Non-pigmented ciliary epithelial cell (primary cell): ENCODE measurements at regions not wholly inside any gene's neighbourhood (a gene's known extent, or its start where the extent isn't known, plus 50 kb on each side); places are given as distances from the start of the nearest gene placed in this dataset.
"Not testable (repeated sequence)": the region's sequence is repeated elsewhere in the genome, so short reads cannot be mapped to it uniquely, and the experiment has no call there.

Experiments used
- DNase-seq: peaks from one replicate; pipeline ENCODE4 v3.0.0-alpha.2; 2010; ENCODE audit warnings: low read depth

GRCh38 chr2:67195327-67195726 lies 201.8 kb upstream of the ETAA1 start:
- not testable (repeated sequence) for DNase-seq

- DNase-seq = no peak
Observed at GRCh38 chr2:67201521-67201920, 195.6 kb upstream of the ETAA1 start.

- no peak for DNase-seq
Observed at GRCh38 chr2:67204349-67204748, 192.8 kb upstream of the ETAA1 start.

- DNase-seq = no peak
Observed at GRCh38 chr2:67208887-67209500, 188.1 kb upstream of the ETAA1 start.

- no peak for DNase-seq
Observed at GRCh38 chr2:67210430-67210829, 186.7 kb upstream of the ETAA1 start.

GRCh38 chr2:67212203-67212602 lies 184.9 kb upstream of the ETAA1 start:
- DNase-seq = no peak

GRCh38 chr2:67213270-67213670 lies 183.9 kb upstream of the ETAA1 start:
- no peak for DNase-seq

GRCh38 chr2:67213677-67214402 lies 183.3 kb upstream of the ETAA1 start:
- no peak for DNase-seq

- no peak for DNase-seq
Observed at GRCh38 chr2:67214585-67215185, 182.4 kb upstream of the ETAA1 start.

- peak; percentile 41 for DNase-seq
Observed at GRCh38 chr2:67215214-67216055, 181.7 kb upstream of the ETAA1 start.

- DNase-seq = no peak
Observed at GRCh38 chr2:67216103-67216502, 181.0 kb upstream of the ETAA1 start.

GRCh38 chr2:67216881-67217280 lies 180.3 kb upstream of the ETAA1 start:
- no peak for DNase-seq

GRCh38 chr2:67217398-67217797 lies 179.7 kb upstream of the ETAA1 start:
- DNase-seq = no peak

GRCh38 chr2:67218056-67218455 lies 179.1 kb upstream of the ETAA1 start:
- no peak for DNase-seq

- no peak for DNase-seq
Observed at GRCh38 chr2:67219651-67220050, 177.5 kb upstream of the ETAA1 start.

- DNase-seq = no peak
Observed at GRCh38 chr2:67221266-67221665, 175.9 kb upstream of the ETAA1 start.

GRCh38 chr2:67225287-67225973 lies 171.7 kb upstream of the ETAA1 start:
- no peak for DNase-seq

- no peak for DNase-seq
Observed at GRCh38 chr2:67229706-67230105, 167.4 kb upstream of the ETAA1 start.

- no peak for DNase-seq
Observed at GRCh38 chr2:67232936-67233335, 164.2 kb upstream of the ETAA1 start.

- DNase-seq = no peak
Observed at GRCh38 chr2:67234440-67234839, 162.7 kb upstream of the ETAA1 start.

GRCh38 chr2:67237288-67237687 lies 159.8 kb upstream of the ETAA1 start:
- no peak for DNase-seq

- no peak for DNase-seq
Observed at GRCh38 chr2:67240507-67240906, 156.6 kb upstream of the ETAA1 start.
